ENCODE measurements at regions not wholly inside any gene's neighbourhood (a gene's known extent, or its start where the extent isn't known, plus 50 kb on each side); places are given as distances from the start of the nearest gene placed in this dataset.

DNA sequence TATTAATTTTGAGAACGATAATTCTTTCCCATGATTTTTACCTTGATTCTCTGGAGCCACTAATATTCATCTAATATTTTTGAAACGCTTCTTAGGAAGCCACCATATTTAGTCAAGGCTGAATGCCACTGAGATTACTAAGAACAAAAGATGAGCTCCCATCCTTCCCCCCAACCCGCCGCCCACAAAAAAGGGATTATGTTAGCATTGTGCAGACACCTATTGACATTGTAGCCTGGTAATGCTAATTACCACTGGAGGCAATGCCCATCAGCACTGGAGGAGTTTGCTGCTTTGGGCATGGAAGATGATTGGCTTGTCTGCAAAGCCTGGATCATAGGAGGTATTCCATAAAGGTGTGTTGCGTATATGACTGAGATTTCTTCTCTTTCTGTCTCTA, 739.1 kb upstream of the WWC1 start:
- H3K27me3 ChIP-seq (replicated peaks in 1 of 4; ENCODE audit: control extremely low read depth in 1 of 4, control insufficient read depth in 3 of 4, insufficient read depth in 4 of 4, low read length in 3 of 4) = no peaks in the 10 kb centered on the region
- H3K9ac ChIP-seq (ENCODE audit: low read length) = no peak overlapping the region
- H4K20me1 ChIP-seq (ENCODE audit: control insufficient read depth, insufficient read depth, low read length, poor library complexity, severe bottlenecking) = no peaks in the 10 kb centered on the region
- no peak for DNase-seq
- POLR2A ChIA-PET = no interaction called here
- intact Hi-C loops (cut with micrococcal nuclease) = no loop called here
- H3K9me3 ChIP-seq (ENCODE audit: control extremely low read depth in 1 of 3, control insufficient read depth in 2 of 3, insufficient read depth in 1 of 3, low read length in 2 of 3) = no peaks in the 10 kb centered on the region
- no peaks in the 10 kb centered on the region for H3K4me1 ChIP-seq (ENCODE audit: control insufficient read depth in 2 of 2, insufficient read depth in 2 of 2, low read length in 2 of 2)
- Mint-ChIP-seq H3K27me3 (no peaks in the 10 kb centered on the region), H3K4me3 (no peak overlapping the region), H3K9me3 (ENCODE audit: insufficient read depth) (peaks cover 6% of the 10 kb centered on the region), H3K4me1 (no peaks in the 10 kb centered on the region), H3K27ac (no peak overlapping the region)
- no peak overlapping the region for H3K27ac ChIP-seq (ENCODE audit: low read length in 2 of 2)
- no CpG with 5 or more reads among the region's 5 CpGs for WGBS (ENCODE audit: insufficient coverage)
- CTCF ChIA-PET = no interaction called here
- TF ChIP-seq EZH2 (IDR thresholded peaks at IDR 0.05; ENCODE audit: borderline replicate concordance, insufficient read depth, low read depth, low read length, poor library complexity, severe bottlenecking) = no peak
- no peak overlapping the region for H2AFZ ChIP-seq (ENCODE audit: insufficient read depth, low read depth, low read length, poor library complexity, severe bottlenecking)
- ATAC-seq (ENCODE audit: low read depth) = no peak
- no peaks in the 10 kb centered on the region for H3K36me3 ChIP-seq (replicated peaks in 1 of 2; ENCODE audit: control extremely low read depth in 1 of 2, control insufficient read depth in 1 of 2, extremely low read depth in 1 of 2, insufficient read depth in 2 of 2, low read length in 1 of 2)
- H3K79me2 ChIP-seq (ENCODE audit: control insufficient read depth, insufficient read depth, low read length) = no peaks in the 10 kb centered on the region
- no peak overlapping the region for H3K4me2 ChIP-seq (replicated peaks; ENCODE audit: low read depth, low read length, poor library complexity, severe bottlenecking)
- H3K4me3 ChIP-seq (ENCODE audit: control extremely low read depth in 1 of 5, extremely low read depth in 1 of 5, insufficient read depth in 1 of 5, low read depth in 2 of 5, low read length in 4 of 5) = no peak overlapping the region

DNA sequence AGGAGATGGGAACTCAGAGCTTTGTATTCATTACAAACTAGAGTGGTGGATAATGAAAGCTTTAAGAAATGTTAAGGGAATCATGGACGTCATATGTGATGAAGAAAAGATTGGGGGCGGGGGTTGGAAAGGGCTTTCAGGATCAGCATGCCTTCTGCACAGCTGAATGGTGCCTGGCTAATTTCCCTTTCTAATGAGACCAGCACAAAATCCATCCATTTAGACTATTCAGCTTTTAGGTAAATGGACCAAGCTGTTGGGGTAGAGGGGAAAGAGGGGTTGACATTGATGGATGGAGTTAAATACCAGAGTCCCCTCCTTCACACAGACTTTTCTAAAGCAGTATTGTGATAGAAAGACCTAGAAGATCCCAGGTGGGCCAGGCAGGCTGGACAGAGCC, 737.9 kb upstream of the WWC1 start:
- H4K20me1 ChIP-seq (ENCODE audit: control insufficient read depth, insufficient read depth, low read length, poor library complexity, severe bottlenecking) = no peaks in the 10 kb centered on the region
- no peak overlapping the region for H2AFZ ChIP-seq (ENCODE audit: insufficient read depth, low read depth, low read length, poor library complexity, severe bottlenecking)
- ChIA-PET CTCF (no interaction called here), POLR2A (no interaction called here)
- no peaks in the 10 kb centered on the region for H3K4me1 ChIP-seq (ENCODE audit: control insufficient read depth in 2 of 2, insufficient read depth in 2 of 2, low read length in 2 of 2)
- no peaks in the 10 kb centered on the region for H3K79me2 ChIP-seq (ENCODE audit: control insufficient read depth, insufficient read depth, low read length)
- no peak overlapping the region for H3K27ac ChIP-seq (ENCODE audit: low read length in 2 of 2)
- H3K4me3 ChIP-seq (ENCODE audit: control extremely low read depth in 1 of 5, extremely low read depth in 1 of 5, insufficient read depth in 1 of 5, low read depth in 2 of 5, low read length in 4 of 5) = no peak overlapping the region
- no CpG with 5 or more reads among the region's 2 CpGs for WGBS (ENCODE audit: insufficient coverage)
- H3K9me3 ChIP-seq (ENCODE audit: control extremely low read depth in 1 of 3, control insufficient read depth in 2 of 3, insufficient read depth in 1 of 3, low read length in 2 of 3) = peaks cover 0 to 3% (median 0%) of the 10 kb centered on the region in 3 donors
- no peaks in the 10 kb centered on the region for H3K27me3 Mint-ChIP-seq
- H3K27ac Mint-ChIP-seq = no peak overlapping the region
- no peaks in the 10 kb centered on the region for H3K27me3 ChIP-seq (replicated peaks in 1 of 4; ENCODE audit: control extremely low read depth in 1 of 4, control insufficient read depth in 3 of 4, insufficient read depth in 4 of 4, low read length in 3 of 4)
- TF ChIP-seq CTCF (IDR thresholded peaks at IDR 0.05) (no peak), EZH2 (IDR thresholded peaks at IDR 0.05; ENCODE audit: borderline replicate concordance, insufficient read depth, low read depth, low read length, poor library complexity, severe bottlenecking) (no peak)
- H3K9ac ChIP-seq (ENCODE audit: low read length) = no peak overlapping the region
- no peaks in the 10 kb centered on the region for H3K4me1 Mint-ChIP-seq
- no peak overlapping the region for H3K4me3 Mint-ChIP-seq
- H3K9me3 Mint-ChIP-seq (ENCODE audit: insufficient read depth) = peaks cover 6% of the 10 kb centered on the region
- DNase-seq (no peak), ATAC-seq (ENCODE audit: low read depth) (no peak)
- H3K36me3 ChIP-seq (replicated peaks in 1 of 2; ENCODE audit: control extremely low read depth in 1 of 2, control insufficient read depth in 1 of 2, extremely low read depth in 1 of 2, insufficient read depth in 2 of 2, low read length in 1 of 2) = no peaks in the 10 kb centered on the region
- no peak overlapping the region for H3K4me2 ChIP-seq (replicated peaks; ENCODE audit: low read depth, low read length, poor library complexity, severe bottlenecking)
- intact Hi-C loops (cut with micrococcal nuclease) = no loop called here
